ENCODE measurements at regions not wholly inside any gene's neighbourhood (a gene's known extent, or its start where the extent isn't known, plus 50 kb on each side); places are given as distances from the start of the nearest gene placed in this dataset.
"Not testable (repeated sequence)": the region's sequence is repeated elsewhere in the genome, so short reads cannot be mapped to it uniquely, and the experiment has no call there.

- DNase-seq: not testable (repeated sequence)
Observed at GRCh38 chr1:148261684-148262083, 109.6 kb upstream of the NBPF11 start.

DNA sequence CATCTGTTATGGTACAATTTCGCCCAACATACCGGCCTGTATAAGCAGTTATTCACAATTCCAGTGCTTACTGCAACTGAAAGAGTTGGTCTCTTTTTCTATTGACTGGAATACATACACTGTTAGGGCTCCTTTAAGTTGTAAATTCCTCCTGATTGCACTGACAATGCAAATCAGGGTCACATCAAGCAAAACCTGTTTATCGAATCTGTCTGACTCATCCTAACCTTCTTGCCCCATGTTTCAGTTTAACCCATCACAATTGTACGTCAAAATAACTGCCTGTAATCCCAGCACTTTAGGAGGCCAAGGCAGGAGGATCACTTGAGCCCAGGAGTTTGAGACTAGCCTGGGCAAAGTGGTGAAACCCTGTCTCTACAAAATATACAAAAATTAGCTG lies 105.8 kb upstream of the NBPF11 start:
- DNase-seq: not testable (repeated sequence)

GRCh38 chr1:148254611-148255429 lies 102.7 kb upstream of the NBPF11 start:
- peak in 1 of 2 experiments; percentile 4 for DNase-seq

DNA sequence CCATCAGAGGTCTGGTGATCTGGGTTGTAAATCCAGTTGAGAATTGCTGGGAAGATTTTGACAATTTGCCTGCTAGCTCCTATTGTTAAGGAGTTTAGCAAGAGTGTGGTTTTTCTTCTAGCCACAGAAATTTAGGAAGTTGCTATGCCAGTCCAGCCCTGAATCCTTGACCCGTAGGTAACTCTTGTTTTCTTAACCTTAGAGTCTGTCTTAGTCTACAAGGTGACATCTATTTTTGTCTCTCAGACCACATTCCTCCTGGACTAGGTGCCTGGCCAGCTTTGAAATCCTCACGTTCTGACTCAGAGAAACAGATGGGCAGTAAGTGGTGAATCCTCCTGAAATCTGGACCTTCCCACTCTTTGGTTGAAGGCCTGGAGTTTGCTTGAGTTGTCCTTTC lies 101.7 kb upstream of the NBPF11 start:
- DNase-seq: not testable (repeated sequence)

DNA sequence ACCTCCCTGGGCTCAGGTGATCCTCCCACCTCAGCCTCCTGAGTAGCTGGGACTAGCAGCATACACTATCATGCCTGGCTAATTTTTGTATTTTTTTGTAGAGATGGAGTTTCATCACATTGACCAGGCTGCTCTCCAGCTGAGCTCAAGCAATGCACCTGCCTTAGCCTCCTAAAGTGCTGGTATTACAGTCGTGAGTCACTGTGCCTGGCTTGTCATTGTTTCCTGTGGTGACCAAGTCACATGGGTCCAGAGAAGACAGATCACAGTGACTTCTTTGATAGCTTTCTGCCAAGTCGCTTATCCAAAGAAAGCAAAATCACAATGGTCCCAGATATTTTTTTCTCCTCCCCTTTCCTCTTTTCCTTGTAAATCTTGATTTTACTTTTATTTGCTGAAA lies 96.7 kb upstream of the NBPF11 start:
- not testable (repeated sequence) for DNase-seq

- not testable (repeated sequence) for DNase-seq
Observed at GRCh38 chr1:148246258-148246861, 94.3 kb upstream of the NBPF11 start.

- DNase-seq: not testable (repeated sequence)
Observed at GRCh38 chr1:148245843-148246242, 93.8 kb upstream of the NBPF11 start.

- not testable (repeated sequence) for DNase-seq
Observed at GRCh38 chr1:148245443-148245842, 93.4 kb upstream of the NBPF11 start.

DNA sequence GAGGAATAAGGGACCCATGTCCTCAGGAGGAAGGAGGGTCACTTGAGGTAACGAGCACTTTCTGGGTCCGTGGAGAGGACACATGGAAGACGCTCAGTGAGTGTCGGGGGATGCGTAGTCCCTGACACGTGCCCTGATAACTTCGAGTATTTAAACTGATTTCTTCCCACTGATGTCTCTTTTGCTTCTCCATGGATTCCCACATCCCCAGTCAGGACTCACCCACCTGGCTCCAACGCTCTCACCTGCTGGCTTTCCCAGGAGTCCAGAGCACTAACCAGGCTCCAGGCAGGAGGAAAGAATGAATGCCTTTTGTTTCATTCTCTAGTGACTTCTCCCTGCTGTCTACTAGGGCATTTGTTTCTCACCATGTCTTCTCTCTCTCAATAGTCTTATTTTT lies 81.2 kb upstream of the NBPF11 start:
- not testable (repeated sequence) for DNase-seq

- not testable (repeated sequence) for DNase-seq
Observed at GRCh38 chr1:148228846-148229245, 76.8 kb upstream of the NBPF11 start.

DNA sequence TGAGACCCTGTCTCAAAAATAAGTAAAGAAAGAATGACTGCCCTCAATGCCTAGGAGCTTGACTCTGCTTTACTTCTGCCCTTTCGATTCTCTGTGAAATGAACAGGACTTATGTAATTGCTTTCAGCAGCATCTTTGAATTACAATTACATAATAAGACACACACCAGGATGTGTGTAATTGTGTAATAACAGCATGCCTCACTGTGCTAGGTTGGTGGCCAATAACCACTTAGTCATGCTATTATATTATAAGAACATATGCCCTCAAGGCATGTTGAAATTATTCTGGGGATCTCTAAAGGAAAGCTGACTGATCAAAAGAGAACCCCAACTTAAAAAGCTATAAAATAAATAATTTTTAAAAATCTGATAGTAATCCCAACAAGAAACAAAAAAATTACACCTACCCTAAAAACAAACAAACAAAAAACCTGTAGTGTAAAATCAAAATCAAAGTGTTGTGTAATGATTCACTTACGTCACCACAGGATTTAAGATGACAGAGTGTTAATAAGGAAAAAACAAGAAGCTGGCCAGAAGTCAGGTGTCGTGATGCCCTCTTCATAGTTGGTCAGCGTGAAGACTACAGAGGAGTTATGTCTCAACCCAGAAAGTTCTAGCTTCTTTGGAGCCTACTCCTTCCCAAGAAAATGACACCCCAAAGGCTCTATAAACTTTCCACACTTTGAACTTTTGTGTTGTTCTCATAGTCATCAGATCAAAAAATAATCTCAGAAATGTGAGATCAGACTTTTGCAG lies 70.5 kb upstream of the NBPF11 start:
- not testable (repeated sequence) for DNase-seq

DNA sequence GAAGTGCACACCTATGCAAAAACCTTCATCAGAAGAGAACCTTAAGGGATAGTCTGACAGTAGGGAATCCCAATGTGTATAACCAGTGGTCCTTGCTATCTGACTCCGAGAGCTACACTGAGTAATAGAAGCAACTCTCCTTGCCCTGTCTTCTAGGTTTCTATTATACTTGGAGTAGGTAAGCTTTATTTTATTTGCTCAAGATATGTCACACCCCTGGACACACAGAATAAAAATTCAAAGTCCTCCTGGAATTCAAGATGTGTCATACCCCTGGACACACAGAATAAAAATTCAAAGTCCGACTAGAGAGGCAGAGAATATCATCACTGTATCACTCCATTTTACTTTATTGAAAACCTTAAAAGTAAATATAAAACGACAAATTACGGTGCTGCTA lies 69.5 kb upstream of the NBPF11 start:
- DNase-seq: not testable (repeated sequence)

DNA sequence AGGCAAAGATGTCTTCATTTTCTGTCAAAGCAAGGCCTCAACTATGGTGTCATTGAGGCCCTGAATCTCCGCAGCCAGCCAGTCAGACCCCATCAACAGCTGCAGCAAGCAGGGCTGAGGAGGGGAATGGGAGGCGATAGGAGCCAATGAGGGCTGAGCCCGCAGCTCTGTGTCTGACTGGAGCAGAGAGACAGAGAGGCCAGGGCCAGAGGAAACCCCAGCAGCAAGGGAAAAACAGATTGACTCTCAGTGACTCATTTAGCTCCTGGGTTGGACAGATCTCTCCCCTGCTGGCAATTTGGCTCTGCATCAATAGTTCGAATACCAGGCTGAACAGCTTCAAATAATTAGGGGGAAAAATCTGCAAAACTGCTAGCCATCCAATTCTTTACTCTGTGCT lies 67.1 kb upstream of the NBPF11 start:
- not testable (repeated sequence) for DNase-seq

DNA sequence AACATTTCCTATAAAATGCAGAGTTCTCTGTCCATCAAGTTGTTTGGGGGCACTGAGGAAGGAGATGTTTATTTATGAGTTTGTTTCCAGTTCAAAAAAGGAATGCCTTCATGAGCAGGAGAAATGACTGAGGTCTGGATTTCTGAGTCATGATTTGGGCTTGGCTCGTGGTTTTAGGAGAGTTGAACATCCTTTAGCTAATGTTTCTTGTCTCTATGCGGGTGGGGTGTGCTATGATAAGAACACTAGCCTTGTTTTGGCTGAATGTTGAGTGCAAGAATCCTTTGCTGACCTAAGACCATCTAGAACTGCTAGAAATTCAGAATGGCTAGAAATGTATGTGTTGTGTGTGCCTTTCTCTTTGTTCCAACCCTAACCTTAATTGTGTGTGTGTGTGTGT lies 59.1 kb upstream of the NBPF11 start:
- not testable (repeated sequence) for DNase-seq

DNA sequence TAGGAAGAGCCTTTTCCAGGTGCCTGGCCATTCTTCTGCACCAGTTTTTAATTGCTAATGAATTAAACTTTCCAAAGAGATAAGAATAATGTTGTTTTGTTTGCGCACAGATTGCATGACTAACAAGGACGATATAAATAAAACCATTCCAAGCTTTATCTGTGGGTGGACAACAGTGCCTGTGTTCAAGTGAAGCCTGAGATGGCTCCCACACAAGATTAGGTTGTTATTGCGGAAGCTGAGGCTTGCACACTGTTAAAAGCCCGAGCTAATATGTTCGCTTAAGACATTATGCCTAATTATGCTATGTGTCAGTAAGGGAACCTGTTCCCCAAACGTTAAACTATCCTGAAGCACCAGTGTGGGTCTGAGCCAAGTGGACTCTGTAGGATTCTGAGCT lies 58.5 kb upstream of the NBPF11 start:
- DNase-seq: not testable (repeated sequence)

DNA sequence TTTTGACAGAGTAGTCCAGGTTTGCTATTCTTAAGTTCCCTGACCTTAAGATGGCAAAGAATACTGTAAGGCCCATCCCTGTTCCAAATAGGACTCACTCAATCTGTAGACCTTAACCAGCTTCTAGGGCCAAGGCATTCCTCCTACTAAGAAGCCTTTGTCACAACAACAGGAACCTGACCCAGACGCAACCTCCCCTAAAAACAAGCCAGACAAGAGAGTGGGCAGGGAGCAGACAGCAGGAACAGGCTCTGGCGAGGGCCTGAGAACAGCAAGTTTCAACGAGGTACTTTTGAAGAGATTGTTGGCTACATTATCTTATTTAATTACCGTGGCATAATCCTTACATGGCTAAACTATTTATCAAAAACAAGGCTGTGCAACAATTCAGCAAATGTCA lies 58.1 kb upstream of the NBPF11 start:
- DNase-seq: not testable (repeated sequence)

- DNase-seq: not testable (repeated sequence)
Observed at GRCh38 chr1:148202013-148202412, 49.9 kb upstream of the NBPF11 start.

Measured in NCI-H524 (cell line).